ENCODE measurements at regions not wholly inside any gene's neighbourhood (a gene's known extent, or its start where the extent isn't known, plus 50 kb on each side); places are given as distances from the start of the nearest gene placed in this dataset.

- no peak for TF ChIP-seq CTCF (conservative IDR thresholded peaks at IDR 0.05; ENCODE audit: low read depth, low read length)
- TF ChIP-seq BHLHE40 (IDR thresholded peaks at IDR 0.05; ENCODE audit: low read depth, low read length), result no peak
- no peak for TF ChIP-seq POLR2A (IDR thresholded peaks at IDR 0.05; ENCODE audit: low read depth, low read length)
- TF ChIP-seq CEBPB (IDR thresholded peaks at IDR 0.05; ENCODE audit: low read depth, low read length), result no peak
- no peak for TF ChIP-seq SMC3 (IDR thresholded peaks at IDR 0.05; ENCODE audit: low read depth, low read length)
- no peak for TF ChIP-seq RAD21 (IDR thresholded peaks at IDR 0.05; ENCODE audit: low read length)
- no peak for TF ChIP-seq MXI1 (IDR thresholded peaks at IDR 0.05; ENCODE audit: borderline replicate concordance, low read depth, low read length)
These were observed 336.7 kb upstream of the FRG2C start for GRCh38 chr3:75327453-75327852.

All from IMR-90 (cell line).